ENCODE measurements at regions not wholly inside any gene's neighbourhood (a gene's known extent, or its start where the extent isn't known, plus 50 kb on each side); places are given as distances from the start of the nearest gene placed in this dataset.

DNA sequence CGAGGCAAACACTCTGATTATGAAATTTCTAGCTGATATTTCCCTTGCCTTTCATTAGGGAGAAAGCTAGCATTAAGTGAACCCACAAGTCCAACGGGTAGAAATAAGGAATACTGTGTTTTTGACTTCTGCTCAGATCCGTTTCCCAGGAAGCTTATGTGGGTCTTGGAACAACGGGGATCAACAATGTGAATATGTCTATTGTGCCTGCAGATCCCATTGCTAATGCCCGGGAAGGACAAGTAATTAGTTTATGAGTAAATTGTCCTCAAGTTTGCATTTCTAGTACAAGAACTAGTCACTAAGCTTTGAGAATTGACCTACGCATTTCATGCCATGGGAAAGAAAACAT lies 236.4 kb downstream of the UACA start:
- no peak overlapping the region for H3K4me3 ChIP-seq

GRCh38 chr15:70526221-70526973 lies 237.0 kb downstream of the UACA start:
- Histone ChIP-seq H3K4me3 (no peak overlapping the region), H3K36me3 (no peaks in the 10 kb centered on the region), H3K27ac (peak overlapping the region in 1 of 2 donors; percentile 19), H3K4me1 (replicated peaks) (no peaks in the 10 kb centered on the region), H3K27me3 (replicated peaks; ENCODE audit: insufficient read depth) (no peaks in the 10 kb centered on the region), H3K9me3 (no peaks in the 10 kb centered on the region)
- 12% methylated on average over 12 of the region's 12 CpGs for WGBS
- TF ChIP-seq, protein P1, sequence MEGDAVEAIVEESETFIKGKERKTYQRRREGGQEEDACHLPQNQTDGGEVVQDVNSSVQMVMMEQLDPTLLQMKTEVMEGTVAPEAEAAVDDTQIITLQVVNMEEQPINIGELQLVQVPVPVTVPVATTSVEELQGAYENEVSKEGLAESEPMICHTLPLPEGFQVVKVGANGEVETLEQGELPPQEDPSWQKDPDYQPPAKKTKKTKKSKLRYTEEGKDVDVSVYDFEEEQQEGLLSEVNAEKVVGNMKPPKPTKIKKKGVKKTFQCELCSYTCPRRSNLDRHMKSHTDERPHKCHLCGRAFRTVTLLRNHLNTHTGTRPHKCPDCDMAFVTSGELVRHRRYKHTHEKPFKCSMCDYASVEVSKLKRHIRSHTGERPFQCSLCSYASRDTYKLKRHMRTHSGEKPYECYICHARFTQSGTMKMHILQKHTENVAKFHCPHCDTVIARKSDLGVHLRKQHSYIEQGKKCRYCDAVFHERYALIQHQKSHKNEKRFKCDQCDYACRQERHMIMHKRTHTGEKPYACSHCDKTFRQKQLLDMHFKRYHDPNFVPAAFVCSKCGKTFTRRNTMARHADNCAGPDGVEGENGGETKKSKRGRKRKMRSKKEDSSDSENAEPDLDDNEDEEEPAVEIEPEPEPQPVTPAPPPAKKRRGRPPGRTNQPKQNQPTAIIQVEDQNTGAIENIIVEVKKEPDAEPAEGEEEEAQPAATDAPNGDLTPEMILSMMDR (IDR thresholded peaks at IDR 0.05), result no peak
- TF ChIP-seq POLR2AphosphoS5 (IDR thresholded peaks at IDR 0.05) (peak; percentile 89), POLR2A (IDR thresholded peaks at IDR 0.05) (no peak)
- DNase-seq (ENCODE audit: low spot score), result peak; percentile 89
- intact Hi-C loops (cut with DNase I), result no loop called here

More for the DNA sequence above, 236.4 kb downstream of the UACA start:
- Histone ChIP-seq H3K36me3 (no peaks in the 10 kb centered on the region), H3K4me1 (replicated peaks) (no peaks in the 10 kb centered on the region), H3K27me3 (replicated peaks; ENCODE audit: insufficient read depth) (no peaks in the 10 kb centered on the region), H3K9me3 (no peaks in the 10 kb centered on the region), H3K27ac (no peak overlapping the region)
- 46% methylated on average over 6 of the region's 6 CpGs for WGBS
- intact Hi-C loops (cut with DNase I), result no loop called here
- no peak for DNase-seq (ENCODE audit: low spot score)
- TF ChIP-seq, protein P1 (IDR thresholded peaks at IDR 0.05), result no peak
- TF ChIP-seq POLR2A (IDR thresholded peaks at IDR 0.05) (no peak), POLR2AphosphoS5 (IDR thresholded peaks at IDR 0.05) (no peak)

- no peaks in the 10 kb centered on the region for H3K27me3 ChIP-seq (replicated peaks; ENCODE audit: insufficient read depth)
- H3K27ac ChIP-seq, result no peak overlapping the region
- intact Hi-C loops (cut with DNase I), result no loop called here
- TF ChIP-seq, protein P1 (IDR thresholded peaks at IDR 0.05), result no peak
- TF ChIP-seq POLR2A (IDR thresholded peaks at IDR 0.05), result no peak
- no peak for TF ChIP-seq POLR2AphosphoS5 (IDR thresholded peaks at IDR 0.05)
- H3K9me3 ChIP-seq, result no peaks in the 10 kb centered on the region
- H3K4me3 ChIP-seq, result no peak overlapping the region
- 92% methylated on average over 1 of the region's 1 CpG for WGBS
- H3K4me1 ChIP-seq (replicated peaks), result no peaks in the 10 kb centered on the region
- no peaks in the 10 kb centered on the region for H3K36me3 ChIP-seq
- DNase-seq (ENCODE audit: low spot score), result no peak
Observed at GRCh38 chr15:70525551-70525950, 237.8 kb downstream of the UACA start.

DNA sequence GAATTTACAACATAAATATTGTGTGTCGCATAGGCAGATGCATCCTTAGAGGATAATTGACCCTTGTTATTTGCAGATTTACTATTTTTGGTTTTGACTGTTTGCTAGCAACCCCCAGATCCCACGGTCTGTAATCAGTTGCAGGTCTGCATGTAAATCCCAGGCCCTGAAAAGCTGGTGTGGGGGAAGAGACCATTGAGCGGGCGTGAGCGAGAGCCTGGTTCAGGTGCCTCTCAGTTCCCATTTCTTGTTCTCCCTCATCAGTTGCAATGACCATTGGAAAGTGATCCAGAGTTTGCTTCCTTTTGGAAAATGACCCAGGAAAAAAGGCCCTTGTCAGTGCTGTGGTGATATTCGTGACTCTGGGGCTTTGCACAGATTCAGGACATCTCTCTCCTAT lies 238.9 kb downstream of the UACA start:
- intact Hi-C loops (cut with DNase I), result no loop called here
- WGBS, result 94% methylated on average over 6 of the region's 6 CpGs
- no peak overlapping the region for H3K4me3 ChIP-seq
- DNase-seq (ENCODE audit: low spot score), result no peak
- H3K9me3 ChIP-seq, result no peaks in the 10 kb centered on the region
- no peak overlapping the region for H3K27ac ChIP-seq
- no peaks in the 10 kb centered on the region for H3K4me1 ChIP-seq (replicated peaks)
- no peak for TF ChIP-seq POLR2A (IDR thresholded peaks at IDR 0.05)
- TF ChIP-seq, protein P1 (IDR thresholded peaks at IDR 0.05), result no peak
- H3K36me3 ChIP-seq, result no peaks in the 10 kb centered on the region
- no peaks in the 10 kb centered on the region for H3K27me3 ChIP-seq (replicated peaks; ENCODE audit: insufficient read depth)

GRCh38 chr15:70523616-70524015 lies 239.7 kb downstream of the UACA start:
- 60% methylated on average over 7 of the region's 7 CpGs for WGBS
- no peaks in the 10 kb centered on the region for H3K36me3 ChIP-seq
- no peak overlapping the region for H3K4me3 ChIP-seq
- intact Hi-C loops (cut with DNase I), result no loop called here
- TF ChIP-seq POLR2A (IDR thresholded peaks at IDR 0.05), result no peak
- TF ChIP-seq, protein P1 (IDR thresholded peaks at IDR 0.05), result no peak
- TF ChIP-seq POLR2AphosphoS5 (IDR thresholded peaks at IDR 0.05), result no peak
- no peak for DNase-seq (ENCODE audit: low spot score)
- no peak overlapping the region for H3K27ac ChIP-seq
- H3K9me3 ChIP-seq, result no peaks in the 10 kb centered on the region
- no peaks in the 10 kb centered on the region for H3K27me3 ChIP-seq (replicated peaks; ENCODE audit: insufficient read depth)
- H3K4me1 ChIP-seq (replicated peaks), result no peaks in the 10 kb centered on the region

Measured in prostate gland (tissue), 2 donors.